ENCODE measurements at regions not wholly inside any gene's neighbourhood (a gene's known extent, or its start where the extent isn't known, plus 50 kb on each side); places are given as distances from the start of the nearest gene placed in this dataset.

DNA sequence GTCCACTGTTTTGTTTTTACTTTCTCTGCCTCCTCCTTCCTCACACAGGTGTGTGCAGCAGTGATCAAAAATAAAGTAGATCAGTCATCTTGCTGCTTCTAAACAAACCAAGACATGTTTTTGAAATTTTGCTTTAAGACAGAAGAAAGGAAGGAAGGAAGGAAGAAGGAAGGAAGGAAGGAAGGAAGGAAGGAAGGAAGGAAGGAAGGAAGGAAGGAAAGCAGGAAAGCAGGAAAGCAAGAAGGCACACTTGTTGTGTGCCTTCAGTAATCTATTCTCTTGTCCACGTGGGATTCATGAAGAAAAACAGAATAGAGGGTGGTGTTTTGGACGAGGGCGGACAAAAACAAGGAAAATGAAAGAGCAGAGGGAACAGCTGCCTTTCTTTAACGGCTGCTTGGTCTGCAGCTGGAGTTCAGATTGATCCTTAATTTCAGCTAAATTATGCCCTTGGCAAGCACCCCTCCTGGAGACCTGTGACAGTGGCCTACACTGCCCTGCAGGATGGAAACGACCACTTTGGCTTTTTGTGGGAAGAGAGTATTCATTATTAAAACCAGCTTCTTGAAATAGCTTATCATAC lies 188.5 kb upstream of the IRX3 start:
- Histone ChIP-seq H3K9me3 (no peaks in the 10 kb centered on the region), H3K4me3 (no peak overlapping the region), H3K27me3 (no peaks in the 10 kb centered on the region), H3K36me3 (no peaks in the 10 kb centered on the region), H3K27ac (no peak overlapping the region), H3K4me1 (no peaks in the 10 kb centered on the region)
- DNase-seq = no peak
- intact Hi-C loops (cut with DNase I; ENCODE audit: low total_unique reads) = no loop called here
- TF ChIP-seq, protein P1, sequence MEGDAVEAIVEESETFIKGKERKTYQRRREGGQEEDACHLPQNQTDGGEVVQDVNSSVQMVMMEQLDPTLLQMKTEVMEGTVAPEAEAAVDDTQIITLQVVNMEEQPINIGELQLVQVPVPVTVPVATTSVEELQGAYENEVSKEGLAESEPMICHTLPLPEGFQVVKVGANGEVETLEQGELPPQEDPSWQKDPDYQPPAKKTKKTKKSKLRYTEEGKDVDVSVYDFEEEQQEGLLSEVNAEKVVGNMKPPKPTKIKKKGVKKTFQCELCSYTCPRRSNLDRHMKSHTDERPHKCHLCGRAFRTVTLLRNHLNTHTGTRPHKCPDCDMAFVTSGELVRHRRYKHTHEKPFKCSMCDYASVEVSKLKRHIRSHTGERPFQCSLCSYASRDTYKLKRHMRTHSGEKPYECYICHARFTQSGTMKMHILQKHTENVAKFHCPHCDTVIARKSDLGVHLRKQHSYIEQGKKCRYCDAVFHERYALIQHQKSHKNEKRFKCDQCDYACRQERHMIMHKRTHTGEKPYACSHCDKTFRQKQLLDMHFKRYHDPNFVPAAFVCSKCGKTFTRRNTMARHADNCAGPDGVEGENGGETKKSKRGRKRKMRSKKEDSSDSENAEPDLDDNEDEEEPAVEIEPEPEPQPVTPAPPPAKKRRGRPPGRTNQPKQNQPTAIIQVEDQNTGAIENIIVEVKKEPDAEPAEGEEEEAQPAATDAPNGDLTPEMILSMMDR (IDR thresholded peaks at IDR 0.05) = no peak
- no peak for TF ChIP-seq POLR2A (IDR thresholded peaks at IDR 0.05)

DNA sequence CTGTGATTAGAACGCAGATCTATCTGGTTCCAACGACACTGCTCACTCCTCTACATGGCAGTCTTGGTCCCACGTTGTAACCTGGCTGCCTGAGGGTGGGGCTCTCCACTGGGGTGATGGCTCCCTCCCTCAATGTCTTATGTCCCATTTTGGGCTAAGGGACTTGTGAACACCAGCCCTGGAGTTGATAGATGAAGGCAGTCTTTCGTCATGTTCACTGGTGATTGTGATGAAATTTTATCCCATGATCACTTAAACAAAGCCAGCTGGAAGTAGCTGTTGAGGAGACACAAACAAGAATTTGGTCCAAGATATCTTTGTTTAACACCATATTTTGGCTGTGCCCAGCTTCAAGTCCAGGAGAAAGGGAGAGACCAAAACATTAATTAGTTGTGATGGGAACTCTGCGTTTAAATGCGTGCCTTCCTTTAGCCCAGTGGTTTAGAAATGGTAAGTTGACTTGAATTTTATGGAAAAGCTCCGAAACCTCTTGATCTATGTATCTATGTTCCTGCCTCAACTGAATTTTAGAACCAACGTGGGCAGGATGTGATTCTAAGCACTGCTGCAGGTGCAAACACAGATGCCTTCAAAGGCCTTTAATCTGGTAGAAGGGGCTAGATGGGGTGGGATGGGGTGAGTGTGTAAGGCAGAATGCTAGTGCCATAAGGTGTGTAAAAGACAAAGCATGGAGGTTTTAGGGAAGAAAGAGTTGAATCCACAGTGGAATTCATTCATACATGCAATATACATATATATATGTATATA lies 186.8 kb upstream of the IRX3 start:
- Histone ChIP-seq H3K27me3 (no peaks in the 10 kb centered on the region), H3K9me3 (no peaks in the 10 kb centered on the region), H3K4me3 (no peak overlapping the region), H3K27ac (no peak overlapping the region), H3K4me1 (no peaks in the 10 kb centered on the region), H3K36me3 (no peaks in the 10 kb centered on the region)
- intact Hi-C loops (cut with DNase I; ENCODE audit: low total_unique reads) = no loop called here
- no peak for TF ChIP-seq POLR2A (IDR thresholded peaks at IDR 0.05)
- TF ChIP-seq, protein P1 (IDR thresholded peaks at IDR 0.05) = no peak
- no peak for DNase-seq

DNA sequence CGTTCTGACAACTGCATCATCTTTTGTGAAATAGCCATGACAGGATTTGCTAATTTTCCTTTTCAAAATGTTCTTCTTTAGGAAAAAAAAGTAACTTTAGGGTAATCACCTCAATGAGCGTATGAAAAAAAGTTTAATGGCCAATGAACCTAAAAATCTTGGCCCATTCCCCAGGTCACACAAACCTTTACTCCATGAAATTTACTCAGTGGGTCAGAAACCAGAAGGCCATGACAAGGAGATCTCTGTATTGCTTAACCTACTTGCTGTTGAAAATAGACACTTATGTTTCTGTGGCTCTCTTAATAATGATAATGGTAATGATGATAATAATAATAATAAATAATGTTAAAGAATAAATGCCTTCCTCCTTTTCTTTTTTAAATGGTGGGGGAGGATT lies 180.8 kb upstream of the IRX3 start:
- Histone ChIP-seq H3K9me3 (no peaks in the 10 kb centered on the region), H3K4me1 (no peaks in the 10 kb centered on the region), H3K36me3 (no peaks in the 10 kb centered on the region), H3K4me3 (no peak overlapping the region), H3K27ac (no peak overlapping the region), H3K27me3 (no peaks in the 10 kb centered on the region)
- DNase-seq = no peak
- no peak for TF ChIP-seq POLR2A (IDR thresholded peaks at IDR 0.05)
- TF ChIP-seq, protein P1 (IDR thresholded peaks at IDR 0.05) = no peak
- intact Hi-C loops (cut with DNase I; ENCODE audit: low total_unique reads) = no loop called here

DNA sequence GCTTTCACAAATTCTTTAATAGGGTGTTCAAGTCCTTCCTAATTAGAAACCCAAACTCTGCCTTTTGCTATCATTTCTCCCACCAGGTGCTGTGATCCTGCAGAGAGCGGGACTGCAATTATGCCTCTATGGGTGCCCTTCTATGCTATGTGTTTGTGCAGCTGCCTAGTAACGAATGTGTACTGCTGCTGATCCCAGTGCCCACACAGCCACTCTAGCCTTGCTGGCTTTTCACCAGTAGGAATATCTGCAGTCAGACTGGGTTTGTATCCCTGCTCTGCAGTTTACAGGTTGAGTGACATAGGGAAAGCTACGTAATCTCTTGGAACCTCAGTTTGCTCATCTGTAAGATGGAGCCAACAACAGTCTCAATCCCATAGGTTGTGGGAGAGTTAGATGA lies 179.6 kb upstream of the IRX3 start:
- intact Hi-C loops (cut with DNase I; ENCODE audit: low total_unique reads) = no loop called here

DNA sequence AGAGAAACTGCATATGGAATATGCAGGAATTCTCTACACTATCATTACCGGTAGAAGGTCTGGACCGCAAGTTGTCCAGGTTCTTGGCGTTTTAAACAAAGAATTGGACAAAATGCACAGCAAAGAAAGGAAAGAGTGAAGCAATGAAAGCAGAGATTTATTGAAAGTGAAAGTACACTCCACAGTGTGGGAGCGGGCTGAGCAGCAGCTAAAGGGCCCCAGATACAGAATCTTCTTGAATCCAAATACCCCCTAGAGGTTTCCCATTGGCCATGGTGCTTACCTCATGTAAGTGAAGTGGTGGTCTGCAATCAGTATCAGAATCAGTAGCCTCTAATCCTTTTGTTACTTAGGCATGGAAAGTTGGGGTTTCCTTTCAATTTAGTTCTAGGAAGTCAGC lies 178.5 kb upstream of the IRX3 start:
- no peaks in the 10 kb centered on the region for H3K9me3 ChIP-seq
- no peak overlapping the region for H3K4me3 ChIP-seq
- peaks cover 0 to 3% of the 10 kb centered on the region in 2 donors for H3K27me3 ChIP-seq
- no peaks in the 10 kb centered on the region for H3K4me1 ChIP-seq
- H3K36me3 ChIP-seq = no peaks in the 10 kb centered on the region
- TF ChIP-seq, protein P1 (IDR thresholded peaks at IDR 0.05) = no peak
- TF ChIP-seq POLR2A (IDR thresholded peaks at IDR 0.05) = no peak
- intact Hi-C loops (cut with DNase I; ENCODE audit: low total_unique reads) = no loop called here
- no peak overlapping the region for H3K27ac ChIP-seq
- DNase-seq = no peak

More for the DNA sequence above, 179.6 kb upstream of the IRX3 start:
- DNase-seq = no peak
- H3K4me1 ChIP-seq = no peaks in the 10 kb centered on the region
- no peak overlapping the region for H3K4me3 ChIP-seq
- H3K9me3 ChIP-seq = no peaks in the 10 kb centered on the region
- H3K36me3 ChIP-seq = no peaks in the 10 kb centered on the region
- no peak overlapping the region for H3K27ac ChIP-seq
- no peaks in the 10 kb centered on the region for H3K27me3 ChIP-seq
- TF ChIP-seq, protein P1 (IDR thresholded peaks at IDR 0.05) = no peak
- TF ChIP-seq POLR2A (IDR thresholded peaks at IDR 0.05) = no peak
